DOHH2 (cell line): ENCODE measurements at regions not wholly inside any gene's neighbourhood (a gene's known extent, or its start where the extent isn't known, plus 50 kb on each side); places are given as distances from the start of the nearest gene placed in this dataset.

Source experiments
- H3F3A ChIP-seq: fragments of 200-600 bp; sonication (generic), shearing (Covaris generic); 2 replicates; pipeline ENCODE4 v1.6.0; 2016; ENCODE audit warnings: antibody characterized with exemption, mild to moderate bottlenecking; ENCODE audit not compliant: control insufficient read depth, insufficient read depth
- H3K27ac ChIP-seq: fragments of 200-600 bp; sonication (generic); 2 replicates; pipeline ENCODE4 v1.5.1; 2014; ENCODE audit warnings: low read depth, mild to moderate bottlenecking, low read length, moderate library complexity
- H3K27me3 ChIP-seq: fragments of 200-600 bp; sonication (generic); 2 replicates; pipeline ENCODE4 v1.6.1; 2014; ENCODE audit warnings: mild to moderate bottlenecking, low read length, mixed read lengths; ENCODE audit not compliant: control insufficient read depth
- H3K36me3 ChIP-seq: fragments of 200-600 bp; sonication (generic); 2 replicates; pipeline ENCODE4 v1.6.1; 2014; ENCODE audit warnings: mild to moderate bottlenecking, low read length, moderate library complexity, mixed read lengths; ENCODE audit not compliant: control insufficient read depth
- H3K4me1 ChIP-seq: fragments of 200-600 bp; sonication (generic); 2 replicates; pipeline ENCODE4 v1.6.1; 2014; ENCODE audit warnings: mild to moderate bottlenecking, low read length, mixed read lengths; ENCODE audit not compliant: control insufficient read depth
- H3K4me2 ChIP-seq: fragments of 200-600 bp; sonication (generic); 2 replicates; pipeline ENCODE4 v1.6.0; 2014; ENCODE audit warnings: mild to moderate bottlenecking, low read length, moderate library complexity
- H3K4me3 ChIP-seq: fragments of 200-600 bp; sonication (generic); 2 replicates; pipeline ENCODE4 v1.5.1; 2014; ENCODE audit warnings: mild to moderate bottlenecking, low read length, mixed read lengths
- H3K79me2 ChIP-seq: fragments of 200-600 bp; sonication (generic); 2 replicates; pipeline ENCODE4 v1.6.1; 2014; ENCODE audit warnings: mild to moderate bottlenecking, low read length, mixed read lengths; ENCODE audit not compliant: control insufficient read depth
- H3K9me2 ChIP-seq: fragments of 200-600 bp; sonication (generic); replicated peaks from 2 replicates; pipeline ENCODE4 v1.6.1; 2014; ENCODE audit warnings: mild to moderate bottlenecking, low read length, mixed read lengths; ENCODE audit not compliant: control insufficient read depth
- H3K9me3 ChIP-seq: fragments of 200-600 bp; sonication (generic); 2 replicates; pipeline ENCODE4 v1.6.1; 2014; ENCODE audit warnings: antibody characterized with exemption, low read length, mixed read lengths; ENCODE audit not compliant: control insufficient read depth, insufficient read depth
- H4K20me1 ChIP-seq: fragments of 200-600 bp; sonication (generic); 2 replicates; pipeline ENCODE4 v1.6.0; 2014; ENCODE audit warnings: low read depth, mild to moderate bottlenecking, antibody characterized with exemption, low read length, moderate library complexity; ENCODE audit not compliant: control insufficient read depth, insufficient read depth
- EZH2phosphoT487 ChIP-seq: fragments of 200-600 bp; sonication (generic); IDR thresholded peaks from 2 replicates; pipeline ENCODE4 v1.6.1; 2017; ENCODE audit warnings: borderline replicate concordance, mild to moderate bottlenecking, antibody characterized with exemption, low read length, moderate library complexity, mixed read lengths
- TF ChIP-seq, protein P1 (sequence below): fragments of 200-600 bp; sonication (generic); IDR thresholded peaks from one replicate; pipeline ENCODE4 v1.5.1; 2014; ENCODE audit warnings: antibody characterized with exemption, mild to moderate bottlenecking, low read depth, low read length; ENCODE audit not compliant: poor library complexity, severe bottlenecking

DNA sequence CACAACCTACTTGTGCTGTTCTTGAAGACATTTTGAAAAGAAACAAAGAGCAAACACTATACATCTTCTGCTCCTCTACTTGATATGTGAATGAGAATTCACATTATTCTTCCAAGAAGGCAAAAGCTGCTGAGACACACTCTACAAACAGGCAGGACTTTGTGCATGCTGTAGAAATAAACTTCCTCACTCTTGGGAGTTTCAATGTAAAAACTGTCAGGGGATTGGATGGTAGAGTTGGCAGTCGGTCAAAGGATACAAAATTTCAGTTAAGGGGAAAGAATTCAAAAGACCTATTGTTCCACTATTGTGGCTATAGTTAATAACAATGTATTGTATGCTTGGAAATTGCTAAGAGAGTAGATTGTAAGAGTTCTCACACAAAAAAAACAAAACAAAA is 196.3 kb downstream of the MC4R start:
- Histone ChIP-seq H3K9me3 (no peaks in the 10 kb centered on the region), H3K79me2 (no peaks in the 10 kb centered on the region), H4K20me1 (no peaks in the 10 kb centered on the region), H3K27me3 (no peaks in the 10 kb centered on the region), H3K4me2 (no peak overlapping the region), H3F3A (no peaks in the 10 kb centered on the region), H3K27ac (no peak overlapping the region), H3K36me3 (no peaks in the 10 kb centered on the region), H3K9me2 (no peaks in the 10 kb centered on the region), H3K4me3 (no peak overlapping the region), H3K4me1 (no peaks in the 10 kb centered on the region)
- no peak for TF ChIP-seq EZH2phosphoT487
- TF ChIP-seq, protein P1, sequence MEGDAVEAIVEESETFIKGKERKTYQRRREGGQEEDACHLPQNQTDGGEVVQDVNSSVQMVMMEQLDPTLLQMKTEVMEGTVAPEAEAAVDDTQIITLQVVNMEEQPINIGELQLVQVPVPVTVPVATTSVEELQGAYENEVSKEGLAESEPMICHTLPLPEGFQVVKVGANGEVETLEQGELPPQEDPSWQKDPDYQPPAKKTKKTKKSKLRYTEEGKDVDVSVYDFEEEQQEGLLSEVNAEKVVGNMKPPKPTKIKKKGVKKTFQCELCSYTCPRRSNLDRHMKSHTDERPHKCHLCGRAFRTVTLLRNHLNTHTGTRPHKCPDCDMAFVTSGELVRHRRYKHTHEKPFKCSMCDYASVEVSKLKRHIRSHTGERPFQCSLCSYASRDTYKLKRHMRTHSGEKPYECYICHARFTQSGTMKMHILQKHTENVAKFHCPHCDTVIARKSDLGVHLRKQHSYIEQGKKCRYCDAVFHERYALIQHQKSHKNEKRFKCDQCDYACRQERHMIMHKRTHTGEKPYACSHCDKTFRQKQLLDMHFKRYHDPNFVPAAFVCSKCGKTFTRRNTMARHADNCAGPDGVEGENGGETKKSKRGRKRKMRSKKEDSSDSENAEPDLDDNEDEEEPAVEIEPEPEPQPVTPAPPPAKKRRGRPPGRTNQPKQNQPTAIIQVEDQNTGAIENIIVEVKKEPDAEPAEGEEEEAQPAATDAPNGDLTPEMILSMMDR, result no peak

DNA sequence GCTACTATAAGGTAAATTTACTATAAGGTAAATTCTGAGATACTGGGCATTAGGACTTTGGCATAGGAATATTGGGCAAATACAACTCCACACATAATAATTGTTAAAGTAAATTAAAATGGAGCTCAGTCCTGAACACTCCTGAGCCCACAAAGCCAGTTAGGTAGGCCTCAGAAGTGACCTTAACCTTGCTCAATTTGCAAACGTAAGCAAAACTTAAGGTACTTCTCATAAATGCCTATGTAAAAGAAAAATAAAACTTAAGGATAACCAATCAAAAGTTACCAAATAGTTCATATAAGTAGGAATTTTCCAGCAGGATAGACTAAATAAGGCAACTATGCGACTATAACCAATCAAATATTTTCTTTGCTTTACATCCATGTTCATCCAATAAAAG is 197.7 kb downstream of the MC4R start:
- Histone ChIP-seq H3K4me2 (no peak overlapping the region), H3K27ac (no peak overlapping the region), H3K9me3 (no peaks in the 10 kb centered on the region), H3K79me2 (no peaks in the 10 kb centered on the region), H3K36me3 (no peaks in the 10 kb centered on the region), H3K9me2 (no peaks in the 10 kb centered on the region), H3F3A (no peaks in the 10 kb centered on the region), H3K4me3 (no peak overlapping the region), H3K4me1 (no peaks in the 10 kb centered on the region), H3K27me3 (no peaks in the 10 kb centered on the region), H4K20me1 (no peaks in the 10 kb centered on the region)
- TF ChIP-seq, protein P1, result no peak
- TF ChIP-seq EZH2phosphoT487, result no peak

DNA sequence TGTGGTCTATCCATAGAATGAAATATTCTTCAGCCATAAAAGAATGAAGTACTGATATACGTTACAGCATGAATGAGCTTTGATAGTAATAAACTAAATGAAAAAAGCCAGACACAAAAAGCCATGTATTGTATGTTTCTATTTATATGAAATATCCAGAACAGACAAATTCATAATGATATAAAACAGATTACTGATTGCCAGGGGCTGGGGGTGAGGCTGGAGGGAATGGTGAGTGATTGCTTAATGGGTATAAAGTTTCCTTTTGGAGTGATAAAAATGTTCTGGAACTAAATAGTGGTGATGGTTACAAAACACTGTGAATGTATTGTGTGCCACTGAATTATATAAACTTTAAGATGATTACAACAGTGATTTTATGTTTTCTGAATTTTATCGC is 200.5 kb downstream of the MC4R start:
- H3K9me3 ChIP-seq, result no peaks in the 10 kb centered on the region
- H3K27ac ChIP-seq, result no peak overlapping the region
- no peaks in the 10 kb centered on the region for H3K9me2 ChIP-seq
- H4K20me1 ChIP-seq, result no peaks in the 10 kb centered on the region
- no peak overlapping the region for H3K4me2 ChIP-seq
- H3K4me1 ChIP-seq, result no peaks in the 10 kb centered on the region
- no peaks in the 10 kb centered on the region for H3K36me3 ChIP-seq
- no peaks in the 10 kb centered on the region for H3F3A ChIP-seq
- H3K27me3 ChIP-seq, result no peaks in the 10 kb centered on the region
- TF ChIP-seq, protein P1, result no peak
- no peak for TF ChIP-seq EZH2phosphoT487
- no peak overlapping the region for H3K4me3 ChIP-seq
- H3K79me2 ChIP-seq, result no peaks in the 10 kb centered on the region

DNA sequence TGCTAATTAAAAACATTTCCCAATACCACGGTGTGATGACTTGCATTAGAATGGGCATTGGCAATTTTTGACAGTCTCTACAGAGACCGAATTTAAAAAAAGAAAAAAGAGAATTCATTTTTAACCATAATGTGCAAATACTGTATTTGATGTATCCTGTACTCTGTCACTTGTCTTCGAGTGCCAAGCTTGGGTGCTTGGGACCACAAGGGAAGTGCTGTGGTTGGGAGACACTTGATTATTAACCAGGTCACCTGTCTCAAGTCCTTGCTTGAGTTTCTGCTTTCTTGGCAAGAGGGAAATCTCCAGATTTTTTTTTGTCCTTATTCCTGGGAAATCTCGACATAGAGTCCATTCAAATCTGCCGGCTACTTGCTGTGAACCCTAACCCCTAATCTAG is 209.0 kb downstream of the MC4R start:
- H3K4me1 ChIP-seq, result no peaks in the 10 kb centered on the region
- H3F3A ChIP-seq, result no peaks in the 10 kb centered on the region
- H3K79me2 ChIP-seq, result no peaks in the 10 kb centered on the region
- no peaks in the 10 kb centered on the region for H4K20me1 ChIP-seq
- no peaks in the 10 kb centered on the region for H3K36me3 ChIP-seq
- H3K4me3 ChIP-seq, result no peak overlapping the region
- no peaks in the 10 kb centered on the region for H3K9me2 ChIP-seq
- no peaks in the 10 kb centered on the region for H3K27me3 ChIP-seq
- H3K9me3 ChIP-seq, result no peaks in the 10 kb centered on the region
- no peak overlapping the region for H3K4me2 ChIP-seq
- TF ChIP-seq, protein P1, result no peak
- TF ChIP-seq EZH2phosphoT487, result no peak
- no peak overlapping the region for H3K27ac ChIP-seq
